DMS79 (cell line): ENCODE measurements at regions not wholly inside any gene's neighbourhood (a gene's known extent, or its start where the extent isn't known, plus 50 kb on each side); places are given as distances from the start of the nearest gene placed in this dataset.
"Not testable (repeated sequence)": the region's sequence is repeated elsewhere in the genome, so short reads cannot be mapped to it uniquely, and the experiment has no call there.

Experiments used
- DNase-seq: peaks from one replicate; lab custom pipeline; 2025; lab: John Stamatoyannopoulos, UW

DNA sequence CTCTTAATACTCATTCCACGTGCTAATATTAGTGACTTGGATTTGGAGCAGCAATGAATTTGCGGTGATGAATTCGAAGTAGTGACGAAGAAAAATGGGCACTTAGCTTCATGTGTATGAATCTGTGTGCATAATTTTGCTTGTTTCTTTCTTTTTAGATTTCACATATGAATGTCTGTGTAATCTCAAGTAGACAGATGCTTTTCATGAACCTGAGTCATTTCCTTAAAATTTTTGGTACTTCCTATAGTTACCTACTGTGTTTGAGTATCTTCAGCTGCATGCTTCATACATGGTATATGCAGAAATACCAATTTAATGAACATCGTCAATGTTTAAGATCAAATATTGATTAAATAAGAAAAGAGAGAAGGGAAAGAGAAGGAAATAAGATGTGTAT lies 540.2 kb downstream of the RAB38 start:
- no peak for DNase-seq

DNA sequence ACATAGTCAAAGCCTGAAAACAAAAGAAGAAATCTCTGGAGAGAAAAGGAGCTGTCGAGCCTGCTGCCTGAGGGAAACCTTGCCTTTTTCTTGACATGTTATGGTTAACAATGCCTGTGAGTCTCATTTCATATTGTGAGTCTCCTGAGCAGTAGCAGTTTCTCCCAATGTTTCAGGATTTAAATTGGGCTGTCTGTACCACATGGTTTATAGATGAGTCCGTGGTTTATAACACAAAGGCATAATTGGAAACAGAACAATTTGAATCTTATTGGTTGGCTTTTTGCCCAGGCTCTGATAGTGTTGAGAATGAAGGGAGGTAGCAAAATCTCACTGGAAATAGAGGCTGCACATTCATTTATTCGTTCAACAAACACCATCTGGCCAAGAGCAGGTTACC lies 540.9 kb downstream of the RAB38 start:
- DNase-seq = no peak

DNA sequence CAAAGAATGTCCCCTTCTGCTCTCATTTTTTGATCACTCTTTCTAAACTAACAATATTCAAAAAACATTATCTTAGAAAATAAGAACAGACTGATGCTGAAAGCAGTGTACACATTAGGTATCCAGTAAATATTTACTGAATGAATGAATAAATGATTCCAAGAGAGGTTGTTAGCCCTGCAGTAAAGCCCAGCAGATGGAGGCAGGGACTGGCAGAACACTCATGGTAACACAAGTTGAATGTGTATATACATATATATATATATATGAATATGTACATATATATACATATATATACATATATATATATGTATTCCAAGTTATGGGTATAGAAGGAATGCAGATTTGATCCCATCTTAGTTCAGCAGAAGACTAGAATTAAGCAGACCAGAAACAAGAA lies 546.3 kb downstream of the RAB38 start:
- no peak for DNase-seq

DNA sequence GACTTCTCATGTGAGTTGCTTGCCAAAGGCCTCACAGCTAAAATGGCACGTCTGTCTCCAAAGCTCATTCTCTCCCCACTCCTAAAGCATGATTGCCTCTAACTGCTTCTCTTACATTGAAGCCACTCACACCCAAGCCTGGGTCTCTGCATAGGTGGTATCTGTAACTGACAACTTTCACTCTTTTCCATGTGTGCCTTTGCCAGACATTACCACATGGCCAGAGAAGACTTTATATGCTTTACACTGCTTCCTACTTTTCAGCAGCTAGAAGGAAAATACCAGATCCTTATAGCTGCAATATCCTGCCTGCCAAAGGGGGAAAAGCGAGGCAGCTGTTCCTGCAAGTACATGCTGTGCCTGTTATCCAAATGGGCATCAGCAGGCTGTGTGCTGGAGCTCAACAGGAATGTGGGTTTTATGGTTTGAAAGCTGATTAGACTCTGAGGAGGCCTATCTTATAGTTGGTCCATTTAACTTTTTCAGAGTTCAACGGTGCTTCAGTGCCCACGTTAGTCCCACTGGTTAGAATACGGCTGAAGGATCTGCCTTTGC lies 547.1 kb downstream of the RAB38 start:
- no peak for DNase-seq

DNA sequence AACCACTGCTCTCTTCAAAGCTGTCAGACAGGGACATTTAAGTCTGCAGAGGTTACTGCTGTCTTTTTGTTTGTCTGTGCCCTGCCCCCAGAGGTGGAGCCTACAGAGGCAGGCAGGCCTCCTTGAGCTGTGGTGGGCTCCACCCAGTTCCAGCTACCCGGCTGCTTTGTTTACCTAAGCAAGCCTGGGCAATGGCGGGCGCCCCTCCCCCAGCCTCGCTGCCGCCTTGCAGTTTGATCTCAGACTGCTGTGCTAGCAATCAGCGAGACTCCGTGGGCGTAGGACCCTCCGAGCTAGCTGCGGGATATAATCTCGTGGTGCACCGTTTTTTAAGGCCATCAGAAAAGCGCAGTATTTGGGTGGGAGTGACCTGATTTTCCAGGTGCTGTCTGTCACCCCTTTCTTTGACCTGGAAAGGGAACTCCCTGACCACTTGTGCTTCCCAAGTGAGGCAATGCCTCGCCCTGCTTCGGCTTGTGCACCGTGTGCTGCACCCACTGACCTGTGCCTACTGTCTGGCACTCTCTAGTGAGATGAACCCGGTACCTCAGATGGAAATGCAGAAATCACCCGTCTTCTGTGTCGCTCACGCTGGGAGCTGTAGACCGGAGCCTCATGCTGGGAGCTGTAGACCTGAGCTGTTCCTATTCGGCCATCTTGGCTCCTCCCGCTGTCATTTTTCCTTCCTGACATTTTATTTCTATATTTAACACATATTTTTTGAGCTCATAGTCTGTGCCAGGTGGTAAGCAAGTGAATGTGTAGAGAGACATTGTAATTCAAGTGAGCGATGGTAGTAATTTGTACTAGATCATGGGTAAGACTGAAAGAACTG lies 551.5 kb downstream of the RAB38 start:
- not testable (repeated sequence) for DNase-seq

DNA sequence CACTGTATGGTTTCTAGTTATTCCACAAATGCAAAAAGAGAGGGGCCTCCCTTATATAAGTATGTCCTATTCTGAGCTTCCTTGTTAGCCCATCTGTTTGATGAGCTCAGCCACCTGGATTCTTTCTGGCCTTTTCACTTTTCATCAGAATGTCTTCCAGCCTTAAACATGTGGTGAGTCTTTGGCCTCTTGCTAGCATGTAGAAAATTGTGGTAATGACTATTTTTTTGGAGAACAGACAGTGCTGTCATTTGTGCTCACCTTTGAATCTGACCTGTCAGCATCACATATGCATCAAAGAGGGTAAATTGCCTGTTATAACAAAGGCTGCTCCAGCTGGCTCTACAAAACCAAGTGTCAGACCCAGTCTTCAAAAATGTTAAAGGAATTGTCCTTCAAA lies 558.7 kb downstream of the RAB38 start:
- no peak for DNase-seq

DNA sequence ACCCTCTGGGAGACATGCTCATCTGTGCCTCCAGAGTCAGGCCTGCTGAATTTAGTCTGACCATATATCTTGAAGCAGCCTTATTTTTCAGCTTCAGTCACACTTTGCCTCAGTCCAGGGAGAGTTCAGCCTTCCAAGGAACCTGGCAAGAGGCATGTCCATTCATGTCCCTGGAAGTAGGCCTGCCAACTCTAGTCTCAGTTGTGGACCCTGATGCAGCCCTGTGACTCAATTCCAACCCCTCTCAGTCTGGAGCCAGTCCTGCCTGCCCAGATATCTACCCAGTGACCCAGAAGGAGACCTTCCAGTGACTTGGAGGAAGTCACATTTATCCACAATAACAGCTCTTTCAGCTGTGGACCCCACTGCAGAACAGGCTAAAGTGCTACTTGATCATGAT lies 566.6 kb downstream of the TMEM135 start:
- DNase-seq = no peak

DNA sequence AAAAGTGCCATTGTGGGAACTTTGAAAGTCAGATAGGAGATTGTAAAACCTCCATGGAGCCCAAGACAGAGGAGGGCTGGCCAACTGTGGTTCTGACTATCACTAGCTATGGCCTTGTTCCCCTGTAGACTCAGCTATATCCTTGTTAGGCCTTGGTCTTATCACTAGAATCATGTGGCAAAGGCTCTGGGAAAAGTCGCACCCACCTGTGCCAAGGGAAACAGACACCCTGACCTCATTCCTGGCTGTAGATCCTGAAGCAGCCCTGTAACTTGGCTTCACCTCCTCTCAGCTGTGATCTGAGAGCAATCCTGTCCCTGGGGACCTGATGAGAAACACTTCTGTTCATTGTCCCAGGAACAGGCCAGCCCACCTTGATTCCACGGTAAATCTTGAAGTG lies 566.2 kb downstream of the TMEM135 start:
- DNase-seq = no peak

DNA sequence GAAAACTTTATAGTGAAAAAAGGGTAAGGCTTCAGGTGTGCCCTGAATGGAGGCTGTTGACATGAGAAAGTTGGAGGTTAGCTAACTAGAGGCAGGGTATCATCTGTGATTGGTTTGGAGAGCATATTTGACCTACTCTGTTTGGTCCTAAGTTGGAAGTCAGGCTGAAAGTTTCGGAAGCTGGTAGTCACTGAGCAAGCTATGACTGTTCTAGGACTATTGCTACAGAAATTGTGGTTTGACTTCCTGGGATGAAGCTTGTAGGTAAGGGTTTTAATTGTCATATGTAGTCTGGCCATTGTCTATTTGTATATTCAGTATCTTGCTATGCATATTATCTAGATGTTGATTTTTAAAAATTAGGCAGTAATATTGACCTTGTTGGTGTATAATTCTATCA lies 565.0 kb downstream of the TMEM135 start:
- DNase-seq = no peak

DNA sequence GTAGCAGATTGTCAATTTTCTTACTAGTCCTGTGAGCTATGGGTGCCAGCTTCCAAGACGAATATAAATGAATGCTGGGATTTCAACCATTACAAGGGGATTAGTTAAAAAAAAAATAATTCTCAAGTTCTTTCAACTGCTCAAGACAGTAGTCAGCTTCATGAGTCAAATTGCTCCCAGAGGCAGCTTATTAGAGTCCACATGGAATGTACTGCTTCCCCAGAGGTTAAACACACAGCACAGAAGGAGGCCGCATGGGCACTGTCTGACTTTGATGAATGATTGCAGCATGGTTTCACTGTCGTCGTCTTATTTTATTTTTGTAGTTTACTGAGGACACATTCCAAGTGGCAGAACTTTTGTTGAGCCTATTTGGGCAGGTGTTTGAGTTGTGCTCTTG lies 563.2 kb downstream of the TMEM135 start:
- no peak for DNase-seq

DNA sequence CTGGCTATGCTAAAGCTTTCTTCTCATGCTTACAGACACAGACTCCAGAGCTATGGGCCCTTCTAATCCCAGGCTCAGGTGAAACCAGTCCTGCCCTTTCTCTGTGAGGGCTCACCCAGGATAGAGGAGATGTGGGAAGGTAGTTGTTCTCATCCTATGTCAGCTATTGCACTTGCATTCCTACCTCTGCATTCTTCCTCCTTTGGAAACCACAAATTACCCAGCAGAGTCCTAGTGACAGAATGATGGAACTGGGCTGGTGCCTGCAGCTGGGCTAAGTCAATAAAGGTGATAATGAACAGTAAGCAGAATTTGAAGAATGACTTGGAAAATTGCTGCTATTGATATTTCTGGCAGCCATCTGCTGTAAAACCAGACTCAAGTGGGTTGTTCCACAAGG lies 560.0 kb downstream of the TMEM135 start:
- no peak for DNase-seq

DNA sequence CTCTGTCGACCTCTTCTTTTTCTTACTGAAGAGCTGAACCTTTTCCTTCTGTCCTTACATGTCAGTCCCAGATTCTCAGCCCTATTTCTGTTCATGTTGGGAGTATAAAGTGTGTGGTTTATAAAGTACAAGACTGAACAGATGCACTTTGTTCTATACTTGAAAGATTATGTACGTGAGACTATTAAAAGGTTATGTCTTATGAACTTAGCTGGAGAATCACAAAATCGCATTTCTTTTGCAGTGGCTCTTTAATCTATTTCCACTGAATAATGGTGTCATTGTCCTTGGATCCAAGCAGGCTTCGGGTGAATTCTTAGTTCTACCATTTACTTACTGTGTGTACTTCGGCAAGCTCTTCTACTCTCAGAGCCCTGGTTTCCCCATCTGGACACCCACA lies 558.4 kb downstream of the TMEM135 start:
- DNase-seq = no peak

DNA sequence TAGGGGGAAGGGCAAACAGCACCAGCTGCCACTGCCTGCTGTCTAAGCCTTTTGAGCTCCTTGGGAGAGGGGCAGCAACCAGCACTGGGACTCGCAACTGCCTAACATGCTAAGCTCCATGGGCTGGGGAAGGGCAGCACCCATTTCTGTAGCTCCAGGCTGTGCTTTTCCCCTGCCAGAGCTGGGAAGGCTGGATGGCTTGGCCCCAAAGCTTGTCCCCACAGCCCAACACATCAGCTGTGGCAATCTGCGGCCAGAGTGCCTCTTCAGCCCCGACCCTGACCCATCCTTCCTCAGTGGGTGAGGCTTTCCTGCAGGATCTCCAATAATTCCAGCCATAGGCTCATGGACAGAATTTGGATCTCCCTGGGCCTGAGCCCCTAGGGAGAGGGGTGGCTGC lies 551.3 kb downstream of the TMEM135 start:
- no peak for DNase-seq

DNA sequence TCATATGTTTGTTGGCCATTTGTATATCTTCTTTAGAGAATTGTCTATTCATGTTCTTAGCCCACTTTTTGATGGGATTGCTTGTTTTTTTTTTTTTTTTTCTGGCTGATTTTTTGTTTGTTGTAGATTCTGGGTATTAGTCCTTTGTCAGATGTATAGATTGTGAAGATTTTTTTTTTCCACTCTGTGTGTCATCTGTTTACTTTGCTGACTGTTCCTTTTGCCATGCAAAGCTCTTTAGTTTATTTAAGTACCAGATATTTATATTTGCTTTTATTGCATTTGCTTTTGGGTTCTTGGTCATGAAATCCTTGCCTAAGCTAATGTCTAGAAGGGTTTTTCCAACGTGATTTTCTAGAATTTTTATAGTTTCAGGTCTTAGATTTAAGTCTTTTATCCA lies 547.9 kb downstream of the TMEM135 start:
- DNase-seq = not testable (repeated sequence)

DNA sequence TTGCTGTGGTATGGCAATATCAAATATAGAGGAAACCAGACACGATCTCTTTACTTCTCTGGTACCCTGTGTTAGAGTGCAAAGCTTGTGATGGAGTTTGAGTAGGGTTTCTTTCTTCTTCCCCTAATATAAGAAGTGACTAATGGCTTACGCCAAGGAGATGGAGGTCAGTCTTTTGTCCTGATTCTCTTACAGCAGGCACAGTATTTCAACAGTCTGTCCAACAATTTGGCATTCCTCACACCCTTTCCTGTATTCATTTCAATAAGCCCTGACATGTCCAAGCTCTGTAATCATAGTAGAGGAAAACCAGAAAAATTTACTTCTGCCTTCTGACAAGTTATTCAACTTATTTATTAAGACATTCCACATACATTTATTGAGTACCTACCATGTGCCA lies 546.2 kb downstream of the TMEM135 start:
- no peak for DNase-seq

DNA sequence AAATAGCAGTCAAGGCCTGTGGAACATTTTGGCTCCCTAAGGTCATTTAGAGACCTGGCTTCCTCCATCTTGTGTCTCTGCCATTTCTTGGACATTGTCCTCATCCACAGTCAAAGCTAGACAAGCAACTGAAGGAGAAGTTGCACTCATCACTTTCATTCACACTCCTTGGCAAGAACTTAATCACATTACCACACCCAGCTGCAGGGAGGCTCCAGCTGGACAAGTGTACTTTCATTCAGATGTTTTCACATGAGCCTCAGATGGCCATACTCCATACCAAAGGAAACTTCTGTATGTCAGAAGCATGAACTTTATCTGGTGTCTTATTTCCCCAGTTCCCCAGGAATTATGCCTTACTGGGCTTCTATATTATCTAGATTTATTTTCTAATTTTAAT lies 537.4 kb downstream of the TMEM135 start:
- no peak for DNase-seq

DNA sequence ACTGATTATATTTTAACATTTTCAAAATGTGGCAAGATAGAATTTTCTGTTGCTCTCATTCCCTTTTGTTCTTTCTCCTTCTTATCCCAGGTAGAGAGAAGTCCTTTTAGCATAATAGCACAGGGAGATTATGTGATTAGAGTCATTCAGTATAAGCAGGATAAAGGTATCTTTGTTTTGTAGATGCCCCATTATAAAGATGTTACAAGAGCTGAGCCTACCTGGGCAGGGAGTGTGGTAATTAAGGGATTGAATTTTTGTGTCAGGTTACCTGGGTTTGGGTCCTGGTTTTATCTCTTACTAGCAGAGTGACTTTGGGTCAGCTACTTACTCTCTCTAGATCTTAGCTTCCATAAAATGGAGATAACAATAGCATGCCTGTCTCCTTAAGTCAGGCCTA lies 536.5 kb downstream of the TMEM135 start:
- DNase-seq = no peak

DNA sequence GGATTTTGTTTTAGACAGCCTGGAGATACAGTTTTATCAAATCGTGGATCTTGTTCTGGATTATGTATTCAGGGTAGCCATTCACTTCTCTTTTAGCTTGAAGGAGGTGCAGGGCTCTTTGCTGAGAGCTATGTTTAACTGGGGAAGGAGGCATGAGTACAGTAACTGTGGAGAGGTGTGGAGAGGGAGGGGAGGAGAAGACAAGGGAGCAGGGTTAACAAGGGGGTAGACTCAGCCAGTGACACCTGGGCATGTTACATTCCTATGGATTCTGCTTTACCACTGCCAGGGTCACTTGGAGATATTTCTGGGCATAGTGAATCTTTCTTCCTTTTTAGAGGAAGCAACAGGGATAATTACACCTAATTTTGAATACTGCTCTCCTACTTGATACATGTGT lies 536.0 kb downstream of the TMEM135 start:
- DNase-seq = no peak

DNA sequence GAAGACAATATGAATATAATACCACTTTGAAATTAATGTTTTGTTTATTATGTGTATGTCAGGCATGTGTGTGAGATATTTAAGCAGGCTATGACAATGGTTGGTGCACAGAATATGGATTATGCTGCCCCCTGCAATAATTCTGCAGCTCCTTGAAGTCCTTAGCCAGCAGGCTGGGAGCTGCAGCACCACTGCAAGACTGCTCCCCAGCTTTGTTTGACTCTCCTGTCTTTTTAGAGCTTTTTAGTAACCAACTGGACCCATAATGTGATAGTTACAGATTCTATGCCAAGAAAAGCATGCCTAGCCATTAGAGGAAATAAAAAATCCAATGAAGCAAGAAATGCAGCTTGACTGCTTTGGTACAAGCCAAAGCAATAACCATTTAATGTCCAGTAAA lies 535.1 kb downstream of the TMEM135 start:
- DNase-seq = no peak

DNA sequence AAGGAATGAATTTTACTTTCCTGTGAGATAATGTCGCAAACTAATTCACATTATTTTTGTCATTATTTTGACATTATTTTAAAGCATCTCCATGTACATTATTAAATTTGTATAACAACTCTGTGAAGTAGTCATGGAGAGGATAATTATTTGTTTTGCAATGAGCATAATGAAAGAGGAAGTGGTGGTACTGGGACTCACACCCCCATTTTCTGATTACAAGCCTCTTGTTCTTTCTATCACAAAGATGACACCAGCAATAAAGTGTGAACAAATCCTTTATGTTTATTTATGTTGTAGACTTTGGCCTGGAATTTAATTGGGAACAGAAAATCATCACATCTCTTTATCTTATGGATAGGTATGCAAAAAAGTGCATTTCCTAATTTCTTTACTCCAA lies 522.6 kb downstream of the TMEM135 start:
- DNase-seq = no peak

DNA sequence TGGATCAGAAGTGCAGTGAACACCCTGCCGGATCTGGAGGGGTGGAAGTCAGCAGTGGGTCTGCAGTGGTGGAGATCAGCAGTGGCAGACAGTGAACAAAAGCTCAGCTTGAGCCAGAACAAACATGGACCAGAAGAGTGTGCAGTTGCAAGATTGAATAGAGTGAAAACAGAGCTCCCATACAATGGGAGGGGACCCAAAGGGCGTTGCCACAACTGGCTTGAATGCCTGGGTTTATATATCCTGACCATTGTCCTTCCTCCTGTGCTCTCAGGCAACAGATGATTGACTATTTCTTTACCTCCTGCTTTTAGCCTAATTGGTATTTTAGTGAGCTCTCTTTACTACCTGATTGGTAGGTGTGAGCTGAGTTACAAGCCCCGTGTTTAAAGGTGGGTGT lies 522.1 kb downstream of the TMEM135 start:
- not testable (repeated sequence) for DNase-seq

DNA sequence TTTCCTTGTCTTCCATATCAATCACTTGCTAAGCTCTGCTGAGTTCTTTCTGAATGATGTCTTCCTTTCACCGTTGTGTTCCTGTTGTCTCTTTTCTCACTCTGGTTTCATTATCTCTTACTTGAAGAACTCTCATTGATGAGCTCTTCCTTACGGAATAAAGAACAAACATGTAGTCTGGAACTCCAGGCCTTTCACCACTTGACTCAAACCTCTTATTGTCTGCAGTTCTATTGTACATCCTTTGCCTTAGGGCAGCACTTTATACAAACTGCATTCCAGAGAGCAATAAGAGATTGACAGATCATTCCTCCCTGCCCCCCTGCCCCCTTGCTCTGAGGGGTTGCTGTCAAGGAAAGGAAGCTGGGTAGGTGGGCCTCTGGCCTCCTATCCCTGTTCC lies 517.4 kb downstream of the TMEM135 start:
- DNase-seq = no peak

DNA sequence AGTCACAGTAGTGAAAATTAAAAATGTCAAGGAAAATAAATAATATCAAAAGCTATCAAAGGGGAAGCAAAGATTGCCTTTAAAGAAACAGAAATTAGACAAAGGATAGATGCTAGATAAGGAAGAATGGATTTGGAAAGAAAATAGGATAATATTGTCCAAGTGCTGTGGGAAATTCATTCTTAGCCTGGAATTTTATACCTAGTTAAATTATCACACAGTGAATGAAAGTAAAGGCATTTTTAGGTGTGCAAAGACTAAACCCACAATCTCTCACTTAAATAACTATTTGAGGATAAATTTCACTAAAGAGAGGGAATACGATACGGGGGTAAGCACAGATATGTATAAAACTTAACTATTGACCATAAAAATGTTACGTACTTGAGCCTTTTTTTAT lies 511.1 kb downstream of the TMEM135 start:
- no peak for DNase-seq

DNA sequence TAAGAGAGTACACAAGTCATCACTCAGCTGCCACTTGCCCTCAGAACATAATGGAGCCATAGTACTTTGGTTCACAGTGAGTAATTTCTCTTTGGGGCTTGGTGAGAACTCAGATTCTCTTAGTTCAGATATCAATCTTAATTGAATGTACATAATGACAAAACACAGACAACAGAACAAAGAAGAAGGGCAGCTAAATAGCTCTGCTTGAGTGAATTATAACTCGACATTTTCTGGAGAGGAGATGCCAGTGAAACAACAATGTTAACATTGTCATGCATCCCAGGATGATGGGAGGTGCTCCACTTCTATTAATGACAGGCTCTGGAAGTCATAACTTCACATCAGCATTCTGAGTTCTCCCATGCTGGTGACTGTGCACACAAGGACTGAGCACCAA lies 508.1 kb downstream of the TMEM135 start:
- DNase-seq = no peak
